Neural progenitor cell (in vitro differentiated cells): ENCODE measurements at regions not wholly inside any gene's neighbourhood (a gene's known extent, or its start where the extent isn't known, plus 50 kb on each side); places are given as distances from the start of the nearest gene placed in this dataset.
A peak's percentile ranks its signal among the peaks of the same experiment; 100 is the strongest.

Experiments
- CTCF ChIP-seq: fragments of 200-600 bp; sonication (generic); IDR thresholded peaks from 2 replicates; pipeline ENCODE4 v1.5.1; 2017; ENCODE audit warnings: antibody characterized with exemption, mild to moderate bottlenecking
- EZH2 ChIP-seq: fragments of 200-600 bp; sonication (generic); IDR thresholded peaks from 2 replicates; pipeline ENCODE4 v1.6.1; 2017; ENCODE audit warnings: antibody characterized with exemption, mild to moderate bottlenecking, moderate library complexity
- EZH2phosphoT487 ChIP-seq: fragments of 200-600 bp; sonication (generic); IDR thresholded peaks from 2 replicates; pipeline ENCODE4 v1.6.1; 2017; ENCODE audit warnings: antibody characterized with exemption

GRCh38 chr13:73171926-73172325, 113.1 kb downstream of the KLF5 start:
- TF ChIP-seq EZH2phosphoT487 (no peak), CTCF (peak; percentile 5), EZH2 (no peak)
